Neuron (in vitro differentiated cells): ENCODE measurements at regions not wholly inside any gene's neighbourhood (a gene's known extent, or its start where the extent isn't known, plus 50 kb on each side); places are given as distances from the start of the nearest gene placed in this dataset.

Experiments
- H2AFZ ChIP-seq: one replicate; pipeline ENCODE4 v1.6.1; 2013; ENCODE audit warnings: low read depth, mild to moderate bottlenecking, inconsistent platforms, low read length, moderate library complexity
- H3K27me3 ChIP-seq: one replicate; pipeline ENCODE4 v1.6.1; 2013; ENCODE audit warnings: low read length; ENCODE audit not compliant: insufficient read depth
- H3K36me3 ChIP-seq: one replicate; pipeline ENCODE4 v1.6.1; 2013; ENCODE audit warnings: low read length; ENCODE audit not compliant: insufficient read depth
- H3K4me1 ChIP-seq: one replicate; pipeline ENCODE4 v1.6.1; 2013; ENCODE audit warnings: low read length; ENCODE audit not compliant: insufficient read depth
- H3K4me3 ChIP-seq: 2 replicates; pipeline ENCODE4 v1.5.1; 2013; ENCODE audit warnings: mild to moderate bottlenecking, low read length, moderate library complexity
- H3K9me3 ChIP-seq: one replicate; pipeline ENCODE4 v1.6.1; 2013; ENCODE audit warnings: low read length

DNA sequence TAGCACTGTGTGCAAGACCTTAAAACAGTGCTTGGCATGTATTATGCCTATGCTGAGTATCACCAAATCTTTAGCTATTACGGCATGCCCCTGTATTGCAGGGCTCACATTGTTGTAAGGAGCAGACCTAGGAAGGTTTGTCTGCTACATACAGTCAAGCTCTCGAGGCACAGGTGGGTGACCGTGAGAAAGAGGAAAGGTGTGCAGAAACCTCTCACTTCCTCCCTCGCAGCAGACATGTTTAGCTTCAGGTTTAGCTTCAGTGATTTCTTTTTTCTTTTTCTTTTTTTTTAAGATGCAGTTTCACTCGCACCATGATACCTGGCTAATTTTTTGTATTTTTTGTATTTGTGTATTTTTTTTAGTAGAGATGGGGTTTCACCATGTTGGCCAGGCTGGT, 275.8 kb upstream of the RIOK2 start:
- peaks cover 3% of the 10 kb centered on the region for H3K4me1 ChIP-seq
- H2AFZ ChIP-seq, result no peak overlapping the region
- no peak overlapping the region for H3K4me3 ChIP-seq
- no peaks in the 10 kb centered on the region for H3K27me3 ChIP-seq
- no peaks in the 10 kb centered on the region for H3K36me3 ChIP-seq
- H3K9me3 ChIP-seq, result no peaks in the 10 kb centered on the region

GRCh38 chr5:97471951-97472350, 288.9 kb upstream of the RIOK2 start:
- Histone ChIP-seq H3K4me3 (no peak overlapping the region), H3K4me1 (no peaks in the 10 kb centered on the region), H3K27me3 (no peaks in the 10 kb centered on the region), H3K9me3 (peaks cover 13% of the 10 kb centered on the region), H3K36me3 (no peaks in the 10 kb centered on the region), H2AFZ (no peak overlapping the region)

DNA sequence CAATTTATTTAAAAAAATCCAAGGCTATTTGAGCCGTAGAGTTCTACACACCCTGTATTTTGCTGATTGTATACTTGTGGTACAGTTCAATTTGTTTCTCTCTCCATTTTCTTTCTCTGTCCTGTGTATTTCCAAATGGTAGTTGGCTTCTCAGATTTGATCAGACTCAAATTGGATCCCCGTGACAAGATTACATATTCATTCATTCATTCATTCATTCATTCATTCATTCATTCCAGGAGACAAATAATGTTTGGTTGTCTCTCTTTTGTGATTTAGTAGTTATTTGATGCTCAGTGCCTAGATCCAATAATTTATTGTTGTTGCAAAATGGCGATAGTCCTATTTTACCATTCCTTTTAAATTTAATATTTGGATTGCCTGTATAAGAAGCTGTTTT, 292.8 kb upstream of the RIOK2 start:
- no peak overlapping the region for H2AFZ ChIP-seq
- H3K27me3 ChIP-seq, result no peaks in the 10 kb centered on the region
- H3K4me3 ChIP-seq, result no peak overlapping the region
- H3K9me3 ChIP-seq, result peaks cover 6% of the 10 kb centered on the region
- peaks cover 6% of the 10 kb centered on the region for H3K4me1 ChIP-seq
- no peaks in the 10 kb centered on the region for H3K36me3 ChIP-seq

DNA sequence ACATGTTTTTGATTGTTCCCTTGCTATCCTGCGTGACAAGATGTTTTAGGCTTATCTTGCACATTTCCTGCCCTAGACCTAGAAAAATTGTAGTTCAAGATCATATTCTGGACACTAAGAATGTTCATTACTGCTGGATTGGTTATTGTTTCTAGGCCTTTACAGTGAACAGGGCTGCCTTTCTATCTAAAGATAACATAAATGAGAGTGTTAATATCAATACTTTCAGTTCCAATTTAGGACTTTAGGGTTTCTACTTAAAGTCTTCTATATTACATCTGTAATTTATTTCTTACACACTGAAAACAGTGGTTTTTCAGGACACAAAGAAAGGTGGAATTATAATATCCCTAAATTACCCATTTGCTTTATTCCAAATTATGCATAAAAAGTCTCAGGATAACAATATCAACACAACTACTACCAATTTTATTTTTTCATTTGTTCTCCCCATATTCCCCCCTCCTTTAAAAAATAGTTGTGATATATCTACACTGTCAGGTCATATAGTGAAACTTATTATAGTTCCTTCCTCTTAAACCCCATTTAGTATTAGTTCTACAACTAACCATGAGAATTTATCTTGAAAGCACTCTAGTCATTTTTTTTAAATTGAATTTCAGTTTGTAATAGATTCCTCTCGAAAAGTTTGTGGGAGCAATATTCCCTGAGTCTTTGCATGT, 293.9 kb upstream of the RIOK2 start:
- Histone ChIP-seq H3K36me3 (no peaks in the 10 kb centered on the region), H2AFZ (no peak overlapping the region), H3K27me3 (no peaks in the 10 kb centered on the region)

GRCh38 chr5:97478483-97478882, 295.4 kb upstream of the RIOK2 start:
- no peak overlapping the region for H3K4me3 ChIP-seq
- no peaks in the 10 kb centered on the region for H3K9me3 ChIP-seq
- no peak overlapping the region for H2AFZ ChIP-seq
- H3K36me3 ChIP-seq, result no peaks in the 10 kb centered on the region
- H3K4me1 ChIP-seq, result peaks cover 6% of the 10 kb centered on the region
- H3K27me3 ChIP-seq, result no peaks in the 10 kb centered on the region

More for the DNA sequence above, 293.9 kb upstream of the RIOK2 start:
- Histone ChIP-seq H3K4me1 (peaks cover 6% of the 10 kb centered on the region), H3K9me3 (no peaks in the 10 kb centered on the region), H3K4me3 (no peak overlapping the region)

DNA sequence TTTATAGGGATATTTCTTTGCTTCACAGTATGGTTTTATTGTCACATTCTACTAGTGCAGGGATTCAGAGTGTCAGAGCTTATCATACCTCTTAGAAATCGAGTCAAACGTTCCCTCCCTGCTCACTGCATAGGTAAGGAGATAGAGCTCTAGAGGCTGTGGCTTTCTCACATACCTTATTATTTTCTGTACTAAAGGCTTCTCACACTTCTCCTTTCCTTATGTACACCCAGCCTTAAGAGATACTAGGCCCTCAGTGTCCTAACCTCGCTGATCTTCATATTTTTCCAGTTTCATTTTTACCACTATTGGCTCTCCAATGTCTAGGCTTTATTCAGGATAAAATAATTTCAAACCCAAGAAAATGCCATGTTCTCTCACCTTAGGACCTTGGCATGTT, 297.3 kb upstream of the RIOK2 start:
- Histone ChIP-seq H3K4me1 (peaks cover 6% of the 10 kb centered on the region), H2AFZ (no peak overlapping the region), H3K4me3 (no peak overlapping the region), H3K9me3 (no peaks in the 10 kb centered on the region), H3K36me3 (no peaks in the 10 kb centered on the region), H3K27me3 (no peaks in the 10 kb centered on the region)

- no peak overlapping the region for H3K4me3 ChIP-seq
Measured at GRCh38 chr5:97488126-97488668, 305.1 kb upstream of the RIOK2 start.

DNA sequence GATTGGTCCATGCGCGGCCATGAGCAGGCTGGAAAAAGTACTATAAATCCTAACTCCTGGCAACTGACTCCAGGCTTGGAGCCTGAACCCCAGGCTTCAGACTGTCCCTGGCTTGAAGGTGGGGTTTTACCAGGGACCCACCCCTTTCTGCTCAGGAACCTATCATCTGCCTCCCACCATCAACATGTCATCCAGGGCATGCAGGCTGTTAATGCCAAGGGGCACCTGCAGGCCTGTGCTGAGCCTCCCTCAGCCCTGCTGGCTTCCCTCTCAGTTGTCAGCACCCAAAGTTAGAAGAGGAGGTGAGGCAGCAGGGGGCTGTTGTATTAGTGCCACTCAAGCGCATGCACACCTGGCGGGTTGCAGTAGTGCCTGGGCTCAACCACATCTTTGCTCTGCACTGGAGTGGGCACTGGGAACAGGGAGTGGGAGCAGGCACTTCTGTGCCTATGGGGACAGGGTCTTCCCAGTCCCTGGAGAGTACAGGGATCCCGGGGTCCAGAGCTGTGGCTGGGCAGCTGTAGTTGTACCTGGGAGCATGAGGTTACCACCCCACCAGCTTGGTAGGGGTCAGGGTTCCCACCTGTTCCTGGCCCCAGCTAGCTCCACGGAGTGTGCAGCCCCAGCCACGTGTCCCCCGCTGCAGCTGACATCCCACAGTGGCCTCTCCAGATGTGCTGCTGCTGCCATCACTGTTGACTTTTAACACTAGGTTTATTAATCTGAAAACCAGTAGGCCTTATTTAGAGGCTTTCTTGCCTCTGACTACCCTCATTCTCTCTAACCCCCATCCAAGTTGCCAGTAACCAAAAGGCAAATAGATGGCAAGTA, 306.2 kb upstream of the RIOK2 start:
- H3K36me3 ChIP-seq, result no peaks in the 10 kb centered on the region

More at GRCh38 chr5:97488126-97488668, 305.1 kb upstream of the RIOK2 start:
- no peak overlapping the region for H2AFZ ChIP-seq
- no peaks in the 10 kb centered on the region for H3K27me3 ChIP-seq
- no peaks in the 10 kb centered on the region for H3K36me3 ChIP-seq
- no peaks in the 10 kb centered on the region for H3K9me3 ChIP-seq
- no peaks in the 10 kb centered on the region for H3K4me1 ChIP-seq

GRCh38 chr5:97494465-97494864, 311.4 kb upstream of the RIOK2 start:
- no peak overlapping the region for H3K4me3 ChIP-seq
- H3K4me1 ChIP-seq, result peaks cover 13% of the 10 kb centered on the region
- H3K27me3 ChIP-seq, result no peaks in the 10 kb centered on the region
- H3K36me3 ChIP-seq, result no peaks in the 10 kb centered on the region
- H3K9me3 ChIP-seq, result no peaks in the 10 kb centered on the region
- H2AFZ ChIP-seq, result peak overlapping the region; percentile 72

More for the DNA sequence above, 306.2 kb upstream of the RIOK2 start:
- H3K4me1 ChIP-seq, result no peaks in the 10 kb centered on the region
- no peak overlapping the region for H3K4me3 ChIP-seq
- no peaks in the 10 kb centered on the region for H3K27me3 ChIP-seq
- H3K9me3 ChIP-seq, result no peaks in the 10 kb centered on the region
- no peak overlapping the region for H2AFZ ChIP-seq

DNA sequence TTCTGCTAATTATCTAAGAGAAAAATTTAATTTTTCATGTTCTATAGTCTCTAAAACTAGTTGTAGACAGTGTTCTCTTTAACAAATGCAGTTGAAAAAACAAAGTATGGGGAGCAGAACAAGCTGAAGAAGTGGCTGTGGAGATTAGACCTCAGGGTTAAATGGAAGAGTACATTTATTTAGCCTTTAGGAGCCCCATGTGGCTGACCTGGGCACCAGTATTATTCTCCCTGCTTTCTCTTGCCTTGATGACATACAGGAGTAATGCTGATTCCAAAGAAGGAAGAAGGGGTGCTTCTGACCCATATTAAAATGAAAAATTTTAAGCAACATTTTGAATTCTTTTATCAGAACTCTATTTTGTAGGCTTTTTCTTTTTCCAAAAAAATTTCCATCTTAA, 312.3 kb upstream of the RIOK2 start:
- Histone ChIP-seq H3K27me3 (no peaks in the 10 kb centered on the region), H3K36me3 (no peaks in the 10 kb centered on the region), H3K4me1 (peaks cover 13% of the 10 kb centered on the region), H2AFZ (no peak overlapping the region), H3K4me3 (no peak overlapping the region), H3K9me3 (no peaks in the 10 kb centered on the region)

GRCh38 chr5:97496037-97496436, 313.0 kb upstream of the RIOK2 start:
- Histone ChIP-seq H3K36me3 (no peaks in the 10 kb centered on the region), H3K9me3 (no peaks in the 10 kb centered on the region)

DNA sequence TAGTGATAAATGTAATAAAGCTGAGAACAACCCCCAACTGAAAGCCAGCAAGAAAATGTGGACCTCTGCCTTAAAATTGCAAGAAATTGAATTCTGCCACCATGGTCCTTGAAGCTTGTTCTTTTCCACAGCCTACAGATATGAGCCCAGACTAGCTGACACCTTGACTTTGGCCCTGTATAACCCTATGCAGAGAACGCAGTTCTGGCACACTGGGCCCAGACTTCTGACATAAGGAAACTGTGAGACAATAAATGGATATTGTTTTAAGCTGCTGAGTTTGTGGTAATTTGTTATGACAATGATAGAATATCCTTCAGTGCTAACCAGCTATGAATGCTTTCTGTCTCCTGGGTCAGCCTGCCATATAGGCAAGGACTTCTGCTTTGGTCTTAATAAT, 315.6 kb upstream of the RIOK2 start:
- Histone ChIP-seq H3K36me3 (no peaks in the 10 kb centered on the region), H3K9me3 (no peaks in the 10 kb centered on the region), H2AFZ (no peak overlapping the region), H3K4me1 (peaks cover 13% of the 10 kb centered on the region), H3K27me3 (no peaks in the 10 kb centered on the region), H3K4me3 (no peak overlapping the region)

More at GRCh38 chr5:97496037-97496436, 313.0 kb upstream of the RIOK2 start:
- peaks cover 13% of the 10 kb centered on the region for H3K4me1 ChIP-seq
- no peaks in the 10 kb centered on the region for H3K27me3 ChIP-seq
- no peak overlapping the region for H2AFZ ChIP-seq
- no peak overlapping the region for H3K4me3 ChIP-seq

DNA sequence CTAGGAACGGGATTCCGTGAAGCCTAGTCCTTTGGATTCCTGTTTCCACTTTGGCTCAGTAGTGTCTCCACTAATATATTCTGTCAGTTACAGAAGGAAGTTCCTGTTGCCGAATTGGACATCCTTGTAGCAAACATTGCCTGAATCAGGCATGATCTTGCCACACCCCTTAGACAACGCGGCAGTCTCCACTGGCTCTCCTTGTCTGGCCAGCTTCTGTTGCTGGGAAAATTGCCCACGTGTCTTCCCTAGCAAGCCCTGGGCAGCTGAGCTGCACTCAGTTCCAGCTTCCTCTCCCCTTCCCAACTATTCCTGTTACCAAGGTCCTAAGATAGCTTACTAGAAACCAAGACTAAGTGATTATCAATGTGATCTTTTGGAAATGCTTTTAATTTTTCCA, 316.6 kb upstream of the RIOK2 start:
- Histone ChIP-seq H3K27me3 (no peaks in the 10 kb centered on the region), H3K4me3 (no peak overlapping the region), H2AFZ (no peak overlapping the region), H3K36me3 (no peaks in the 10 kb centered on the region), H3K4me1 (peaks cover 13% of the 10 kb centered on the region), H3K9me3 (no peaks in the 10 kb centered on the region)
